Chondrocyte (in vitro differentiated cells): ENCODE measurements at regions not wholly inside any gene's neighbourhood (a gene's known extent, or its start where the extent isn't known, plus 50 kb on each side); places are given as distances from the start of the nearest gene placed in this dataset.
"Not testable (repeated sequence)": the region's sequence is repeated elsewhere in the genome, so short reads cannot be mapped to it uniquely, and the experiment has no call there.

ENCODE experiments used
- DNase-seq: peaks from one replicate; pipeline ENCODE4 v3.0.0; 2021; ENCODE audit warnings: mixed read lengths, low spot score
- H3K27ac Mint-ChIP-seq: one replicate; pipeline ENCODE4 v1.8.0; 2021; ENCODE audit warnings: mild to moderate bottlenecking, moderate library complexity, mixed read lengths; ENCODE audit not compliant: unreplicated experiment
- H3K27me3 Mint-ChIP-seq: 2 replicates; pipeline ENCODE4 v1.8.0; 2021; ENCODE audit warnings: low read depth, mixed read lengths
- H3K36me3 Mint-ChIP-seq: 2 replicates; pipeline ENCODE4 v1.8.0; 2021; ENCODE audit warnings: low read depth, mixed read lengths
- H3K4me1 Mint-ChIP-seq: 2 replicates; pipeline ENCODE4 v1.8.0; 2021; ENCODE audit warnings: low read depth, mild to moderate bottlenecking, mixed read lengths
- H3K4me3 Mint-ChIP-seq: one replicate; pipeline ENCODE4 v1.8.0; 2021; ENCODE audit warnings: mild to moderate bottlenecking, moderate library complexity, mixed read lengths; ENCODE audit not compliant: unreplicated experiment
- H3K9me3 Mint-ChIP-seq: 2 replicates; pipeline ENCODE4 v1.8.0; 2021; ENCODE audit warnings: low read depth, mixed read lengths
- TF ChIP-seq, protein P1 (sequence below): fragments of 200-600 bp; sonication (generic); IDR thresholded peaks from 2 replicates; pipeline ENCODE4 v1.5.0; 2021; ENCODE audit warnings: antibody characterized with exemption, mild to moderate bottlenecking, moderate library complexity

DNA sequence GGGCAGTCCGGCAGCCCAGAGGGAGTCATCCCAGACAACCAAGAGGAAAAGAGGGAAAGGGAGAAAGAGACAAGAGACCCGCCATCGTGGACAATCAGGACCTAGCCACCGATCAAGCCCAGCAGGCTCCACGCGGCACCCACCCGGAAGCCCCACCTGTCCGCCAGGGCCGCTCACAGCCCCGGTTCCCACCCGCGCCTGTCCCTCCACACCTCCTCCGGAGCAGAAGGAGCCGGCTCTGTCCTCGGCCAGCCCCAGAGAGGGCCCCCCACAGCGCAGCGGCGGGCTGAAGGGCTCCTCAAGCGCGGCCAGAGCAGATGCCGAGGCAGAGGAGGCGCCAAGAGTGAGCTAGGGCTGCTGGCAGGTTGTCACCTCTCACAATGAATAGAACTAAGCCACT is 784.7 kb upstream of the FBXO33 start:
- no peak for DNase-seq
- no peak overlapping the region for H3K4me3 Mint-ChIP-seq
- H3K4me1 Mint-ChIP-seq, result no peaks in the 10 kb centered on the region
- H3K36me3 Mint-ChIP-seq, result no peaks in the 10 kb centered on the region
- H3K9me3 Mint-ChIP-seq, result peaks cover 4% of the 10 kb centered on the region
- peaks cover 2% of the 10 kb centered on the region for H3K27me3 Mint-ChIP-seq
- TF ChIP-seq, protein P1, sequence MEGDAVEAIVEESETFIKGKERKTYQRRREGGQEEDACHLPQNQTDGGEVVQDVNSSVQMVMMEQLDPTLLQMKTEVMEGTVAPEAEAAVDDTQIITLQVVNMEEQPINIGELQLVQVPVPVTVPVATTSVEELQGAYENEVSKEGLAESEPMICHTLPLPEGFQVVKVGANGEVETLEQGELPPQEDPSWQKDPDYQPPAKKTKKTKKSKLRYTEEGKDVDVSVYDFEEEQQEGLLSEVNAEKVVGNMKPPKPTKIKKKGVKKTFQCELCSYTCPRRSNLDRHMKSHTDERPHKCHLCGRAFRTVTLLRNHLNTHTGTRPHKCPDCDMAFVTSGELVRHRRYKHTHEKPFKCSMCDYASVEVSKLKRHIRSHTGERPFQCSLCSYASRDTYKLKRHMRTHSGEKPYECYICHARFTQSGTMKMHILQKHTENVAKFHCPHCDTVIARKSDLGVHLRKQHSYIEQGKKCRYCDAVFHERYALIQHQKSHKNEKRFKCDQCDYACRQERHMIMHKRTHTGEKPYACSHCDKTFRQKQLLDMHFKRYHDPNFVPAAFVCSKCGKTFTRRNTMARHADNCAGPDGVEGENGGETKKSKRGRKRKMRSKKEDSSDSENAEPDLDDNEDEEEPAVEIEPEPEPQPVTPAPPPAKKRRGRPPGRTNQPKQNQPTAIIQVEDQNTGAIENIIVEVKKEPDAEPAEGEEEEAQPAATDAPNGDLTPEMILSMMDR, result no peak
- no peak overlapping the region for H3K27ac Mint-ChIP-seq

DNA sequence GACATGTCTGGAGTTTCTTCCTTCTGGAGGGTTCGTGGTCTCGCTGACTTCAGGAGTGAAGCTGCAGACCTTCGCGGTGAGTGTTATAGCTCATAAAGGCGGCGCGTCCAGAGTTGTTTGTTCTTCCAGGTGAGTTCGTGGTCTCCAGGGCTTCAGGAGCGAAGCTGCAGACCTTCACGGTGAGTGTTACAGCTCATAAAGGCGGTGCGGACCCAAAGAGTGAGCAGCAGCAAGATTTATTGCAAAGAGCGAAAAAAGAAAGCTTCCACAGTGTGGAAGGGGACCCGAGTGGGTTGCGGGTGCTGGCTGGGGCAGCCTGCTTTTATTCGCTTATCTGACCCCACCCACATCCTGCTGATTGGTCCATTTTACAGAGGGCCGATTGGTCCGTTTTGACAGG is 784.2 kb upstream of the FBXO33 start:
- H3K27ac Mint-ChIP-seq, H3K9me3 Mint-ChIP-seq, H3K4me1 Mint-ChIP-seq, DNase-seq, H3K27me3 Mint-ChIP-seq, H3K4me3 Mint-ChIP-seq, H3K36me3 Mint-ChIP-seq: not testable (repeated sequence)

DNA sequence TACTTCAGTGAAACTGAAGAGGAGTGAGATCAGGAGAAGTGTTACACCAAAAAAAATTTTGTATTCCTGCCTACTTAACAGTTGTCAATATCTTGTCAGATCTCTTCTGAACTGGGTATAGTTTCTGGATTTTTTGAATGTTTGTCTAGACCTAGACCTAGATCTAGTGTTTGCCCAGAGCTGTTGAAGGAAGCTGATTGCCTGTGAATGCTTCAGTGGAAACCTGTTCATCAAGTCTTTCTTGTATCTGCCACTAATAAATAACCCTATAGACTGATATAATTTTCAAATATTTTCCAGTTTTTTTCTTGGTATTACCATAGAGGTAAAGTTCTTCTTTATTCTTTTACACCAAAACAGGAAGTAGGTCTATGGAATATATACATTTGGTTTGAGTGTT is 781.5 kb upstream of the FBXO33 start:
- Mint-ChIP-seq H3K27ac (no peak overlapping the region), H3K9me3 (peaks cover 10% of the 10 kb centered on the region), H3K4me1 (no peaks in the 10 kb centered on the region), H3K4me3 (no peak overlapping the region), H3K27me3 (peaks cover 2% of the 10 kb centered on the region), H3K36me3 (no peaks in the 10 kb centered on the region)
- TF ChIP-seq, protein P1, result no peak
- DNase-seq, result no peak

DNA sequence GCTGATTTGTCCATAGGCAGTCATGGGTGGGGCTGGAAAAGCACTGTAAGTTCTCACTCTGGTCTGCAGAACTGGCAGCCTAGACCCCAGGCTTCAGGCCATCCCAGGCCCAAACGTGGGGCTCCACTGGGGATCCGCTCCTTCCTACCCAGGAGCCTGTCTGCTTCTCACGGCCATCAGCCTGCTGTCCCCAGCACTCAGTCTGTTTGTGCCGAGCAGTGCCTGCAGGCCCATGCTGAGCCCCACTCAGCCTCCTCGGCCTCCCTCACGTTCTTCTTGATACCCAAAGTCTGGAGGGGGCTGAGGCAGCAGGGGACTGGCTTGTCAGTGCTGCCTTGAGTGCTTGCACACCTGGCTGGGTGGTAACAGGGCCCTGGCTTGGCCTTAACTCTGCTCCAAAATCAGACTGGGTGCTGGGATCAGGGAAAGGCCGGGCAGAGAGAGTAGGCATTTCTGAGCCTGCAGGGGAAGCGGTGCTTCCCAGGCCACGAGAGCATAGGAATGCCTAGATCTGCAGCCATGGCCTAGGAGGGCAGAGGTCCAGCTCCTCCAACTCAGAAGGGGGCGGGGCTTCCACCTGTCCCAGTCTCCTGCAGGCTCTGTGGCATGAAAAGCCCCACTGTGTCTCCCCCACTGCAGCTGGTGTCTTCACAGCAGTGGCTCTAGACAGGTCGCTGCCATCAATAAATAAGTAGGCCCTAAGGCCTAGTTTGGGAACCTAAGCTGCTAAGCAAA is 772.4 kb upstream of the FBXO33 start:
- H3K27ac Mint-ChIP-seq, result no peak overlapping the region
- H3K27me3 Mint-ChIP-seq, result no peaks in the 10 kb centered on the region
- H3K4me1 Mint-ChIP-seq, result no peaks in the 10 kb centered on the region
- H3K4me3 Mint-ChIP-seq, result no peak overlapping the region
- TF ChIP-seq, protein P1, result no peak
- no peaks in the 10 kb centered on the region for H3K36me3 Mint-ChIP-seq
- DNase-seq, result no peak
- H3K9me3 Mint-ChIP-seq, result peaks cover 13% of the 10 kb centered on the region

DNA sequence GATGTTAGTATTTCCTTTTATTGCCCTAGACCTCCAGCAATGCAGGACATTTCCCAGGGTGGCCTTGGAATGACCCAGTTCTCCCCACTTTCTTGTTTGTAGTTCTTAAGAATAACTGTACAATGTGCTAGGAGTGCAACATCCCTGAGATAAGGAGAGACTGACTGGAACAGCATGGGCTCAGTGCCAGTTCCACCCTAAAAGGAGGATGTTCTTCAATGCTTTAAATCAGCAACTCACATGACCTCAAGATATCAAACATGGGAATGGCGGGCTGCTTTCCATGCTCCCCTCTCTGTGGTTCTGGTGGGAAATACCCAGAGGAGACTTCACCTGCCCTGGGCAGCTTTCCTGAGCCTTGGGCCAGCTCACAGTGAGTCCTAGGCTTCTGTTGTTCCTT is 766.9 kb upstream of the FBXO33 start:
- TF ChIP-seq, protein P1, result no peak
- Mint-ChIP-seq H3K4me3 (no peak overlapping the region), H3K36me3 (no peaks in the 10 kb centered on the region), H3K27ac (no peak overlapping the region), H3K9me3 (peaks cover 3% of the 10 kb centered on the region), H3K4me1 (no peaks in the 10 kb centered on the region), H3K27me3 (no peaks in the 10 kb centered on the region)
- no peak for DNase-seq

DNA sequence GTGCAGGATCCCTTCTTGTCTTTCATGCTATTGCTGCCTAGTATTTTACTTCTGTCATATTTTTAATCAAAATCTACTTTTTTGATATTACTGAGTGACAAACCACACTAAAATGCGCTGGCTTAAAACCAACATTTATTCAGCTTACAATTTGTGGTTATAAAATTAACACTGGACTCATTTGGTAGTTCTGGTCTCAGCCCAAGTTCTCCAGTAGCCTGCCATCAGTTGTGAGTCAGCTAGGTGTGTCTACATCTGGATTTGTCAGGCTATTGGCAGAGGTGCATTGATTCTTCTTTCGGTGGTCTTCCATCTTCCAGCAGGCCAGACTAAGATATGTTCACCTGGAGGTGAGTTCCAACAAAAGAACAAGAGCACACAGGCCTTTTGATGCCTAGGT is 765.1 kb upstream of the FBXO33 start:
- H3K36me3 Mint-ChIP-seq, result no peaks in the 10 kb centered on the region
- TF ChIP-seq, protein P1, result no peak
- H3K27me3 Mint-ChIP-seq, result peaks cover 2% of the 10 kb centered on the region
- no peak for DNase-seq
- H3K27ac Mint-ChIP-seq, result no peak overlapping the region
- H3K9me3 Mint-ChIP-seq, result no peaks in the 10 kb centered on the region
- H3K4me1 Mint-ChIP-seq, result no peaks in the 10 kb centered on the region
- no peak overlapping the region for H3K4me3 Mint-ChIP-seq
